Anterior cingulate cortex (tissue), 58 donors: ENCODE measurements at regions not wholly inside any gene's neighbourhood (a gene's known extent, or its start where the extent isn't known, plus 50 kb on each side); places are given as distances from the start of the nearest gene placed in this dataset.
"Not testable (repeated sequence)": the region's sequence is repeated elsewhere in the genome, so short reads cannot be mapped to it uniquely, and the experiment has no call there.

Source experiments
- DNase-seq, 58 donors: peaks; one replicate each; lab custom pipeline; 2025; lab: John Stamatoyannopoulos, UW

DNA sequence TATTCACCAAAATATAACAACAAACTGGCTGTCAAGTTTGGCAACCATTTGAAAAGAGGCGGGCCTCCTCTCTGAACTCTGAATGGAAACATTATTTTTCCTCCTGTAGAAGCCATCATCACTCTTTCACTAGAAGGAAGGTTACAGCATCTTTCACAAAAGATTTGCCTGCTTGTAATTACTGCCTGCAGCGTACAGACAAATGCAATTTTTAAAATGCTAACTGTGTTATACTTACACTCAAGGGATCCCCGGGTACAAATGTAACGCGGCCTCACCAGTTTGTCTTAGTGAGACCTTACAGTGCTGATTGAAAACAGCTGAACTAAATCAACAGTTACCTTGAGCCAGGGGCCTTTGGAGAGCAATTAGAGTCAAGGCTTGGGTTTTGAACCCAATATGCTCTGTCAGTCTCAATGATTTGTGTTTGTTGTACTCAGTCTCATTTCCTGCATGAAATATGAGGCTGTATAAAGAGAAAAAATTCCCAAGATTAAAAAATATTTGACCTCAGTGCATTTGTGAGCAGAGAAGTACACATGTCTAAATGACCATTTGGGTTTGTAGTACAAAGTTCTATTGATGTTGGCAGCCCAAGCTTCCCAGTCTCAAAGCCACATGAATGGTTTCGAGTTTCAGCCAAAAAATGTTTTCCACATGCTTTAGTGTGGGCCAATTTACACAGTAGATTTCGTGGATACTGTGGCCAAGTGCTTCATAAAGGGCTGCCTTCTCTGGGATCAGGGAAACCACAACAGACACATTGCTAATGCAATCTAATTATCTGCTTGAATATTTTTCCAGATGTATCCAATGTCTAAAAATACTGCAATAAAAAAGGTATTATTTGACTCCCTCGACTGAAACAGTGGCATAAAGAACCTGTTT is 500.0 kb downstream of the SPATA31D1 start:
- peak in 1 of 58 donors; percentile 2 for DNase-seq

DNA sequence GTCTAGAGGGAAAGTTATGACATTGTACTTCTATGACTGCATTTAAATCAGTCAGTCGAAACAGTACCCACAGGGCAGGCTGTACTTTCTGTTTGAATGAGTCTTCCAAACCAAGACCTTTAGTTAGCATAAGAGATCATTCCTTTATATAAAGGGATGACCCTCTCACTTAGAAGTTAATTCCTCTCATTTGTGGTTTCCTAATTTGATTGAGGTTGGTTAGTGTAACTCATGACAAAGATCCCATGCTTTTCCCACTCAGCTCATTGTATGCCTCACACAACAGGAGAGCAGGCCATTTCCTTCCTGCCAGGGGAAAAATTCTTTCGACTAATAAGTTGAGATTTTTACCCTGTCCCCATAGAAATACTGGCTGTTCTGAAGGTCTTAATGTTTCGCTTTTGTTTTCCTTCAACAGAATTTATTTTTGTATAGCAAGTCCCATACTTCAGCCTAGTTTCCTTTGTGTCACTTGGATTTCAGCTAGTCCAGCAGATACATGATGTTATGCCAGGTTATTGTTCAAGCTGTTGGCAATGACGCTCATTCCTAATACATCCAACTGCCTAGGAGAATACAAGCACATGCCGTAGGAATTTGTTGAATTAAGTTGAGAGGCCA is 500.7 kb downstream of the SPATA31D1 start:
- DNase-seq, result peak in 2 of 58 donors; percentile 11 to 67

DNA sequence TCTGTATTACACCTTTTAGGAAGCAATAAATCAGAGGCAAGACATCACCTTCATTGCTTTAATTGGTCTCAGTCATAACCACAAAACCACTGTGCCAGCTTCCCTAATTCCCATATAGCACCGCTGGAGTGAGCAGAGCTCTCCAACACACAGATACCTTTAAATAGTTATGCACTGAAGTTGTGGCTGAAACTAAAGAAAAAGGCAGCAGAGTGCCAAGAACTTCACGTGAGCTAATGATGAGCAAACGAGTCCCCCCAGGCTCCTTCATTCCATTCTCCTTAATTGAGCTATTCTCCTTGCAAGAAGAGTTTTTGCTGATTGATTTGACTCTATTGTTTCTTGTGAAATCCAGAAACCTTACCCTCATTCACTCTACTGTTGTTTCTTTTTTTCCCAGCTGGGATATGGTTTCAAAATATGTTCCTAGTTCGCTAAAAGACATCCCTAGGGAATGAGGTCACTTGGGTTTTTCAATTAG is 501.5 kb downstream of the SPATA31D1 start:
- no peak for DNase-seq

DNA sequence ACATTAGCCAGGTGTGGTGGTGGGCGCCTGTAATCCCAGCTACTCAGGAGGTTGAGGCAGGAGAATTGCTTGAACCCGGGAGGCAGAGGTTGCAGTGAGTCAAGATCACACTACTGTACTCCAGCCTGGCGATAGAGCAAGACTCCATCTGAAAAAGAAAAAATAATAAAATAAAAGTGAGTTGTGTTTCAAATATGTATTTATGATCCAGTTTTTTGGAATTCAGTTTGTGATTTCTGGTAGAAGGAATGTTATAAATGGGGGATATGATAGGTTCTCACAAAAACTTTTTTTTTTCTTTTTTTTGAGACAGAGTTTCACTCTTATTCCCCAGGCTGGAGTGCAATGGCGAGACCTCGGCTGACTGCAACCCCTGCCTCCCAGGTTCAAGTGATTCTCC is 502.2 kb downstream of the SPATA31D1 start:
- not testable (repeated sequence) for DNase-seq

DNA sequence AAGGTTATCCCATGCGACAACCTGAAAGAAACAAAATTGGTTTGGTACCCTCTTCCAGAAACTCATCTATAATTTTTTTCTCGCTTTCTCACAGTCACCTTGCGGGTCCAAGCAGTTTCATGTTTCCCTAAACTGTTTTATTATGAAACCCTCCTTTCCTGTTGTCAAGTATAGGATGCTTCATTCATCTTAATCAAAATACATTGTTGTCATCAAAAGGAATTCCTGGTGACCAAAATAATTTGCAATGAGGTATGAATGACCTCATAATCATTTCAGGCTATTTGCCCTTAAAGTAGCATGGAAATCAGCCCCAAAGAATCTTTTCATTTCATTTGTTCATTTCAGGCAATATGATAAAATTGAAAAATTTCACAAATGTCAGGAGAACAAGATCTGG is 503.0 kb downstream of the SPATA31D1 start:
- no peak for DNase-seq

DNA sequence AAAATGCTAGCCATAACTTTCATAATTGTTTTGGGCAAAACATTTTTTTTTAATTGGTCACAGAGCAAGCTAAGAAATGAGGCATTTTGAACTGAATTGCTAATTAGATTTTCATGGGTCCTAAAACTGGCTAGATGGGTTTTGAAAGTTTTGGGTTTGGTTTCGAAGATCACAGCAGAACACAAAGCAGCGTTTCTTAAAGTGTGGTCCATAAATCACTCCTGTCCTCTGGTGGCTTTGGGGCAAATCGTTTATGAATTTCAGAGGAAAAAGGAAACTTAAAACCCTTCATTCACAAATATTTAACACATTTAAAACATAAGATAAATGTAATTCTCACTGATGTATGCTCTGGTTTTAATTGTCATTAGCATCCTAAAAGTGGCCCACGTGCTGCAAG is 503.7 kb downstream of the SPATA31D1 start:
- DNase-seq, result no peak

DNA sequence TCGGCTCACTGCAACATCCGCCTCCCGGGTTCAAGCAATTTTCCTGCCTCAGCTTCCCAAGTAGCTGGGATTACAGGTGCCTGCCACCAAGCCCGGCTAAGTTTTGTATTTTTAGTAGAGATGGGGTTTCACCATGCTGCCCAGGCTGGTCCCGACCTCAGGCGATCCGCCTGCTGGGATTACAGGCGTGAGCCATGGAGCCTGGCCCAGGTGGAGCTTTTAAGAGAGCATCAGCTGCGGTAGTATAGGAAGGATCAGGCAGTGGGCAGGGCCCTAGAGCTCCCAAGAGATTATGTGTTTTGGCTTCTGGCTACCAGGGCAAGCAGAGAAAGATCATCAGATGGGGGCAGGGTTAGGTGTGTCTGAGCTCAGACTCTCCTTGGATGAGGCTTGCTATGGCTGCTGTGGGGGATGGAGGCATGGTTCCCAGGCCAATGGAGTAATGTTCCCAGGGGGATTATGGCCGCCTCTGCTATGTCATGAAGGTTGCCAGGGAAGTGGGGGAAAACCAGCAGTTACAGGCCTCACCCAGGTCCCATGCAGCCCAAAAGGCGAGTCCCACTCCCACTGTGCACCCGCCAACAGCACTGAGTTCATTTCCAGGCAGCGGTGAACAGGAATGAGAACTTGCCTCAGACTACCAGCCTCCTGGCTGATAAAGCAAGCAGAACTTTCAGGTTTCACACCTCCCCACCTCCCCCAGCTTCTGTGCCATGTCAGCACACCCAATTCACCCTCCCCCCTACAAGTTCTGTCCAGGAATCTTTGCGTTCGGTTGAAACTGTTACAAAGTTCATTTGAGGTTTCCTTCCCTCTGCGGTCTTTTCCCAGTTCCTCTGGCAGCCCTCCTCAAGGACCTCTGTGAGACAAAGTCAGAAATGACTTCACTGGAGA is 507.6 kb downstream of the SPATA31D1 start:
- DNase-seq, result no peak

DNA sequence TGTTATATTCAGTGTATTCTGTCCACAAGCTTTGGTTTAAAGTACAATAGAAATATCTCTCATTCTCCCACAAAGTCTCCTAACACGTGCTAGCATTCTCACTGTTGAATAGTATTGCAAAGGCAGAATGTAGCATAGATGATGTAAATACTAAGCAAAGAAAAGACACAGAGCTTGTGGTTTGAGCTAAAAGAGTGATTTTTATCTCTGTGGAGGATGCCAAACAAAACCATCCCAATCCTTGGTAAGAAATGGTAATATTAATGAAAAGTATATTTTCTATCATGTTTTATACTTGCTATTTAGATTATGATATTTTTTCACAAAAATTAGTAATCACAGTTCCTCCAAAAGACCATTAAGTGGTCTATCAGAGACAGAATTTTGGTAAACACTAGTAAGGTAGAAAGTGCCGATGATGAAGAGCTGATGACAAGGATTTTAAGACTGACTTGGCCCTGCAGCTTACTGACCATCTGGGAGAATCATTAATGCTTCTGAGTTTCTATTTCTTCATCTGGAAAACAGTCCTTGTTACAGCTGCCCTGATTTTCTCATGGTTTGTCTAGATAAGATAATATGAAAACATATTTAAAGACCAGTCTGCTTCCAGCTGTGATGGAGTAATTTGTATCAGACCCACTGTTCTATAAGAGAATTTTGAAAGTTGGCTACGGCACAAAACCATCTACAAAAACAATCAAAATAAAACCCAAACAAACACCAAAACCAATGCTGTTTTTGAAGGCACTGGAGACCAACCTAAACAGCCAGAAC is 510.2 kb downstream of the SPATA31D1 start:
- no peak for DNase-seq

DNA sequence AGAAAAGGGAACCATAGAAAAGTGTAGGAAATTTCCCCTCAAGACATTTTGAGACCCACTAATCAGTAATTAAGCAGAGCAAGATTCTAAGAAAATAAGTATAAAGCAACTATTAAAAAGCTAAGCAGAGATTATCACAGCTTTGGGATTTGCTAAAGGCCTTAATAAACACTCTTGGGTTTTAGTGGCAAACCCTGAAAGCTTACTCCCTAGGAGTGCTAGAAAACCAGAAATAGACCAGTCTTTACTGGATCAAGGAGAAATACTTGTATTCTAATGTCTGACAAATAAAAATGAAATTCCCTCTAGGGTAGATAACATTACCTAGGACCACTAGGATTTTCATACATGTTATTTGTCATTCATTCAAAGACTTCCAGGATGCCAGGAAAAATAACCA is 510.8 kb downstream of the SPATA31D1 start:
- DNase-seq, result no peak

DNA sequence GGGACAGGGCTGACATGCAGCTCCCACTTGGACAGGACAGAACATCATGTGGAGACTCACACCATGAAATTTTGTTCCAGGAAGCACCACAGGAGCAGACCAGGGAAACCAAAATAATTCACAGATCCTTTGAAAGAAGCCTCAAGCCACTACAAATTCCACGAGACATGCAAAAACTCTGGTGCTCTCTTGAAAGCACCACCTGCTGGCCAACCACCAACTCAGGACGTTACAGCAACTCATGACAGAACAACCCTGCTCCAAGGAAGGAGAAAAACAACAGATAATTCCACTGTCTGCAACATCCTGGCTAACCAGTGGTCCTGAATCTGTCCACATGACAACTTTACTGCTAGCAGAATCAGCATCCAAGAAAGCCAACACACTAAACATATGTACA is 516.0 kb downstream of the SPATA31D1 start:
- DNase-seq, result no peak

DNA sequence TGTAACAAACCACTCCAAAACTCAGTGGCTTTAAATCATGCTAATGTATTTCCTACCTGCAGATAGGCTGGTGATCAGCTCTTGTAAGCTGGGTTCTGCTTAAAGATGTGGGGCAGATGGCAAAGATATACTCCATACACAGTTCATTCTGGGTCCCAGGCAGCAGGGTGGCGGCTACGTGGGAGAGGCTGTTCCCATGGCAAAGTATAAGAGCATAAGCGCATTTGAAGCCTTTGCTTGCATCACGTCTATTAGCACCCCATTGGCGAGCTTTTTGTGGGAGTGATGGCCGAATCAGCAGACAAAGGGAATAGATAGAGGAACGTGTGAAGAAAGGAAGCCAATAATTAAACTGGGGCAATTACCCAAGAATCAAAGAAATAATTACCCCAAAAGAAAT is 523.1 kb downstream of the SPATA31D1 start:
- DNase-seq, result no peak

DNA sequence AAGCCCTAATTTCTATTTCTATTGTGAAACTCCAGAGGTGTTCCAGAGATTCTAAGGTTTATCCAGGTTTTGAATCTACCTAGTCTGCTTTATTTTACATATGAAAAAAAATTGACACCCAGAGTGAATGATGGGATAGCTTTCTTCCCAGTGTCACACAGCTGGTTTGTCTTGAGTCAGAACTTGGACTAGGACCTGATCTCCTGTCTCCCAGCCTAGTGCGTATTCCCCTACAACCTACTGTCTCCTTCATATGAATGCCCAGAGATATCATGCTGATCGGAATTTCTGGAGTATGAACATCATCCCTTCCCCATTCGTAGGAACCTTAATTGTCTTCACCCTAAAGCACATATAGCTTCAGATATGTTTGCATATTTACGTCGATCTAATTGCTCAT is 524.2 kb downstream of the SPATA31D1 start:
- DNase-seq, result no peak

DNA sequence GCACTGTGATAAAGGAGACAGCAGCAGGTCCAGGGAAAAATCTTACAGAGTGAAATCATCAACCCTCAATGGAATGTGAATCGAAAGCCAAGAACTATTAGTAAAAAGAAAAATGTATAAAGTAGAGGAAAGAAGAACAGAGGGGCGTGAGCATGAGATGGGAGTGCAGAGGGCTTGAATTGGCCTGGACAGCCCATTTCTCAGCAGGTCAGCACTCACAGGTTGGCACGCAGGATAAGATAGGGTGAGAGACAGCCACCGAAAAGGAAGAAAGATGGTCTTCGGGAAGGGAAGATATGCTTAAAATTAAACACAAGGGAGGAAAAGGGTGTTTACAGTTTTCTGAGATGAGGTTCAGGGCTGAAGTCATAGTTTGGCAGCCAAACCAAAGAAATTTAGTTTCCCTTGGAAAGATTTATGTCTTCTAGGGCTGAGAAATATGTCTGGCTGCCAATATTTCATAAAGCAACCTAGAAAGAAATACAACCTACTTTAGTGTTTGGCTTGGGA is 524.7 kb downstream of the SPATA31D1 start:
- no peak for DNase-seq

DNA sequence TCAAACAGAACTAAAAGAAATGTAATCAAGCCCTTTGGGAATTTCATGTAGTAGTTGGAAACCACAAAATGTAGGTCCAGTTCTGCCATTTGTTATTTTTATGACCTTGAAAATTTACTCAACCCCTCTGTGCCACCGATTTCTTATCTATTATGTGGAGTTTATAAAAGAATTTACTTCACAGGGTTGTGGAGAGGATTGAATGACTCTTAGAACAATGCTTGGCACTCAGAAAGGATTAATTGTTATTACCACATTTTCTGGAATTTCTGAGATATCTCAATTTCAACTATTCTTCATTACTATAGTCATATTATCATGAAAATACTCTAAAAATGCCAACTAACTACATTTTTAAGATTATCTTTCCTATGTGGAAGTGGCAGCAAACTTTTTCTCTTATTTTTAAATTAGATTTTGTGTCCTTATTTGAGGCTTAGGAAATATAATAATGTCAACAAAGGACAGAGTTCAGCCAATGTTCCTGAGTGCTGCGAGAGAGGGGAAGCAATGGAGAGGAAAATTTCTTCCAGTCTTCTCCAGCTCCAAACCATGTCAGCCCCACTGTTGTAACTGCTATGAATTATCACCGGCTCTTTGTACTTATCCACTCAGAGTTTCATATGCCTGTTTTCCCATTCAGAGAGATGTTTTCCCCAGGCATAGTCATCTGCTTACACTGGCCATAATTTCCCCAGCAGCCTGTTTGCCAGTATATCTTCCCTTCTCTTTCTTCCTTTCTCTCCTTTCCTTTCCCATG is 525.6 kb downstream of the SPATA31D1 start:
- DNase-seq, result no peak

DNA sequence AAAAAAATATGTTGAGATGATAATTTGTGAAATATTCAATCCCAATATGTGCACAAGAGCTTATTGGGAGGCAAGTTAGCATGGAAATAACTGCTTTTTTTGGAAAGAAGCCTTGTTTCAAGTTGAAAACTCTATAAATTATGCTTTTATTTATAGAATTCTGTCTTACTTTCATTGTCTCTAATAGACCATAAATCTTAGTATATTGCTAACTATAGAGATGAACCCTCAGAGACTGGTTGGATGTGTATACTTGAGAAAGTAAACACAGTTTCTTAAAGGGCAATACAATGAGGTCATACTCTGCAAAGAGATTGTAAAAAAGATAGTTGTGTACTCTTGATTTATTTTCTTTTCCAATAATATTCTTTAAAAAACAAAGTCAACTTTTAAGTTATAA is 530.3 kb downstream of the SPATA31D1 start:
- no peak for DNase-seq

DNA sequence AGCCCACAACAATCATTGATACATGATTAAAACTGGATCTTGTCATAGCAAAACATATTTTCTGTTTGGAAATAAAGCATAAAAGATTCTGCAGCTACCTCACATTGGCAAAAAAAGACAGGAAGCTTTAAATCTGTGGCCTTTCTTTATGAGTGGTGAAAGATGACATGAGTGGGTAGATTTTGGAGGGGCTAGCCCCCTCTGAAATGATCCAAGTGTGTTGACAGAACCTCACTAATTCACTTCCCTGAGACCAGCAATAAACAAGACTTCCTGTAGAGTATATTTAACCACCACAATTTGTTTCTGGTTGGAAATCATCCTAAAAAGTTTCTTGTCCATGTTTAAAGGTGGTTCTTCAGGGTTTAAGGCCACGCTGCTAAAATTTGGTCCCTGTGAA is 530.8 kb downstream of the SPATA31D1 start:
- no peak for DNase-seq

DNA sequence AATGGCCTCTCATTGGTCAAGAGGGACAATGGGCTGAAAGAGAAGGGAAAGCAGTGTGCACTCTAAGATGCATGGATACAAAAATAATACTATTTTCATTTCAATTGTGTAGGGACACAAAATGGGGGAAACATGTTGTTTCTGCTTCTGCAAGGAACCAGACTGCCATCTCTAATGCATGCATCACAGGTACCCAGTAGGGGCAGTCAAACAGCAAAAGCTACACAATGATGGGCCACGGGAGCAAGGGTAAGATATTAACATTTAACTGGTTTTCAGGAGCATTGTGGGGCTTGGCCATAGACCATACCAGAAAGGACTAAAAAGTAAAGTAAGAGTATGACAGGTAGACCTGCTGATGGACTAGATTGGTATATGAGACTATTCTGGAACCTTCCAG is 535.8 kb downstream of the SPATA31D1 start:
- no peak for DNase-seq

DNA sequence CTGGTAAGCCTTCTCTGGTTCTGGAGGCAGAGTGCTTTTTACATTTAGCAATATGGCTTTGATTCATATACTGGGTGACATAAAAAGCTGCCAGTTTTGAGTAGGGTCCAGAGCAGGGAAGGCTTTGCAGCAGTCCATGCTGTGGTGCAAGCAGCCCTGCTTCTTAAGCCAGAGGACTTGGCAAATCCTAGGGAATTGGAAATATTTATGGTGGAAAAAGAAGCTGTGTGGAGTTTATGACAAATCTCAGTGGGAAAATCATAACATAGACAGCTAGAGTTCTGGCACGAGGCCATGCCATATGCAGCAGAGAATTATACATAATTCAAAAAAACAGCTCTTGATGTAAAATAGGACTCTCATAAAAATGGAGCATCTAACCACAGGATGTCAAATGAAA is 536.4 kb downstream of the RASEF start:
- DNase-seq, result peak in 26 of 58 donors; percentile 0 to 63 (median 14)

DNA sequence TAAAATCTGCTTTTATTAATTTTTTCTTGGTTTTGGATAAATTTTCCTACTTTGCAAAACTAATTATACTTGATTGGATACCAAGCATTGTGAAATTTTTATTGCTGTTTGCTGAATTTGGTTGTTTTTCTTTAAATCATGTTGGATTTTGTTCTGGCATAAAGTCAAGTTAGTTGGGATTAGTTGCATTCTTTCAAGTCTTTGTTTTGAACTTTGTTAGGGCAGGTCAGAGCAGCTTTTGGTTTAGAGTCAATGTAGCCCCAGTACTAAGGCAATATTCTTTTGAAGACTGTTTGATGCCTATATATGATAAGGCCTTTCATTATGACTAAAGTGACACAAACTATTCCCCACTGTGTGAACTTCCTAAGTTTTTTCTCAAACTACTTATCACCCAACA is 531.1 kb downstream of the RASEF start:
- DNase-seq, result no peak
